K562 (cell line): ENCODE measurements at regions not wholly inside any gene's neighbourhood (a gene's known extent, or its start where the extent isn't known, plus 50 kb on each side); places are given as distances from the start of the nearest gene placed in this dataset.
A peak's percentile ranks its signal among the peaks of the same experiment; 100 is the strongest.

Experiments used
- ASH1L ChIP-seq: fragments of 450-650 bp; IDR thresholded peaks from 2 replicates; pipeline ENCODE4 v1.6.1; 2018; ENCODE audit warnings: borderline replicate concordance, mild to moderate bottlenecking, low read depth; ENCODE audit not compliant: partially characterized antibody
- DACH1 ChIP-seq: fragments of 450-650 bp; IDR thresholded peaks from 2 replicates; pipeline ENCODE4 v1.6.1; 2018; ENCODE audit not compliant: partially characterized antibody
- ELF4 ChIP-seq: fragments of 450-650 bp; formaldehyde crosslinking; IDR thresholded peaks from 2 replicates; pipeline ENCODE4 v1.4.0; 2022; ENCODE audit warnings: missing genetic modification characterization
- GTF2A2 ChIP-seq: IDR thresholded peaks from 2 replicates; pipeline ENCODE4 v1.6.1; 2016; ENCODE audit warnings: mild to moderate bottlenecking, missing genetic modification characterization, missing compliant biosample characterization
- JUN ChIP-seq, 2 experiments: sonication (generic) in 1 of 2; formaldehyde crosslinking in 1 of 2; IDR thresholded peaks; 2 replicates each; pipeline versions ENCODE4 v1.6.1 to v1.8.0; 2012 to 2022; ENCODE audit warnings: borderline replicate concordance in 2 of 2, mild to moderate bottlenecking in 2 of 2, improper control_type of control experiment in 1 of 2, low read depth in 1 of 2, low read length in 1 of 2, missing genetic modification reagents in 1 of 2
- NUFIP1 ChIP-seq: fragments of 450-650 bp; IDR thresholded peaks from 2 replicates; pipeline ENCODE4 v1.6.1; 2018; ENCODE audit not compliant: partially characterized antibody
- POLR2AphosphoS5 ChIP-seq: IDR thresholded peaks from 2 replicates; pipeline ENCODE4 v1.6.1; 2011; ENCODE audit warnings: mild to moderate bottlenecking, low read depth, low read length, moderate library complexity; ENCODE audit not compliant: control insufficient read depth, insufficient read depth
- ZNF165 ChIP-seq: fragments of 250-450 bp; sonication (Bioruptor Pico); IDR thresholded peaks from 2 replicates; pipeline ENCODE4 v1.4.0; 2020; ENCODE audit warnings: borderline replicate concordance
- ZNF197 ChIP-seq: fragments of 200-800 bp; sonication (Bioruptor generic); IDR thresholded peaks from 2 replicates; pipeline ENCODE4 v1.6.1; 2016; ENCODE audit warnings: low read depth, missing genetic modification characterization, missing compliant biosample characterization
- ZNF232 ChIP-seq: sonication (generic); formaldehyde crosslinking; IDR thresholded peaks from 2 replicates; pipeline ENCODE4 v1.8.0; 2022; ENCODE audit warnings: mild to moderate bottlenecking, missing genetic modification reagents
- ZNF780A ChIP-seq: fragments of 250-450 bp; sonication (Bioruptor Pico); IDR thresholded peaks from 2 replicates; pipeline ENCODE4 v1.5.0; 2021; ENCODE audit warnings: mild to moderate bottlenecking
- ZNF830 ChIP-seq: fragments of 250-450 bp; sonication (Bioruptor Pico); IDR thresholded peaks from 2 replicates; pipeline ENCODE4 v1.5.0; 2021; ENCODE audit warnings: mild to moderate bottlenecking
- TF ChIP-seq, protein P1 (sequence below): fragments of 250-450 bp; sonication (Bioruptor Pico); IDR thresholded peaks from 2 replicates; pipeline ENCODE4 v1.8.0; 2021; ENCODE audit warnings: moderate library complexity, mild to moderate bottlenecking, inconsistent platforms
- TF ChIP-seq, protein P2 (sequence below): fragments of 250-450 bp; sonication (Bioruptor Pico); IDR thresholded peaks from 2 replicates; pipeline ENCODE4 v1.4.0; 2020; ENCODE audit warnings: borderline replicate concordance
- TF ChIP-seq, protein P3 (sequence below): fragments of 450-650 bp; formaldehyde crosslinking; IDR thresholded peaks from 2 replicates; pipeline ENCODE4 v1.4.0; 2020; ENCODE audit warnings: mild to moderate bottlenecking, moderate library complexity
- TF ChIP-seq, protein P4 (sequence below): fragments of 250-450 bp; sonication (Bioruptor Pico); IDR thresholded peaks from 2 replicates; pipeline ENCODE4 v1.8.0; 2021; ENCODE audit warnings: mild to moderate bottlenecking, moderate library complexity
- TF ChIP-seq, protein P5 (sequence below): sonication (generic); formaldehyde crosslinking; IDR thresholded peaks from 2 replicates; pipeline ENCODE4 v1.8.0; 2023; ENCODE audit warnings: mild to moderate bottlenecking, missing genetic modification reagents
- TF ChIP-seq, protein P6 (sequence below): fragments of 250-450 bp; sonication (Bioruptor Pico); IDR thresholded peaks from 2 replicates; pipeline ENCODE4 v1.8.0; 2021; ENCODE audit warnings: borderline replicate concordance, mild to moderate bottlenecking, moderate library complexity; ENCODE audit not compliant: poor library complexity, severe bottlenecking

DNA sequence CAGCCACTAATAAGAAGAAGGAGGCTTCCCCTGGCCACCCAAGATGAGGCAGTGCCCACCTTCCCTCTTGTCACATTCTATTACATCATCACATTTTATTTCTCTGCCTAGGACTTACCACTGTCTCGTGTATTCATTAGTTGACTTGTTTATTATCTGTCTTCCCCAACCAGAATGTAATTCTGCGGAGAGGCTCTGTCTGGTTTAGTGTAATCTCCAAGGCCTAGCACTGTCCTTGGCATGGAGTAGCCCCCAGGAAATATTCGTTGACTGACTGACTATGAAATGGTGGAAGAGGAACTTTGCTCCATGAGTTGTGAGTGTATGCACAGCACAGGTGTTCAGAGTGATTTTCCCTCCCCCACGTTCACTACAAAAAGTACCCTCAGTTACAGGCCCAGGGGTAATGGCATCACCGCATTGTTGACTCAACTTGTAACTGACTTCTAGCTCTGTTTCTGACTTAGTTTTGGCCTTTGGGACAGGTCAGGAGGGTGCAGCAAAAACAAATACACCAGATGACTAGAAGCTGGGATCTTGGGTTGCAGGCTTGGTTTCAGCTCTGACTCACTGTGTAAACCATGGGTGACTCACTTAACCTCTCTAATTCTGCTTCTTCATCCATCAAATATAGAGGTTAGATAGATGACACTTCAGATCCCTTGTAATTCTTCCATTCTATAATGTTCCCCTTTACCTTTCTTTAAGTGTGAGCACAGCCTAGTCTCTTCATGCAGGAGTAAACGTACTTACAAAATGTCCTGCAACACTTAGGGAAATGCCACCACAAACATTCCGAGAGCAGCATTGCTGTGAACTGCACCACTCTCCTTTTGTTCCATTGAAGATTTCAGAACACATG is 229.7 kb downstream of the KCNRG start (continued):
- TF ChIP-seq ASH1L, result no peak
- no peak for TF ChIP-seq ZNF780A (CRISPR knock-in tag)
- no peak for TF ChIP-seq ZNF165 (CRISPR knock-in tag)
- TF ChIP-seq, protein P1, sequence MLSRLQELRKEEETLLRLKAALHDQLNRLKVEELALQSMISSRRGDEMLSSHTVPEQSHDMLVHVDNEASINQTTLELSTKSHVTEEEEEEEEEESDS (CRISPR knock-in tag), result no peak
- TF ChIP-seq ZNF830, result no peak
- TF ChIP-seq, protein P2, sequence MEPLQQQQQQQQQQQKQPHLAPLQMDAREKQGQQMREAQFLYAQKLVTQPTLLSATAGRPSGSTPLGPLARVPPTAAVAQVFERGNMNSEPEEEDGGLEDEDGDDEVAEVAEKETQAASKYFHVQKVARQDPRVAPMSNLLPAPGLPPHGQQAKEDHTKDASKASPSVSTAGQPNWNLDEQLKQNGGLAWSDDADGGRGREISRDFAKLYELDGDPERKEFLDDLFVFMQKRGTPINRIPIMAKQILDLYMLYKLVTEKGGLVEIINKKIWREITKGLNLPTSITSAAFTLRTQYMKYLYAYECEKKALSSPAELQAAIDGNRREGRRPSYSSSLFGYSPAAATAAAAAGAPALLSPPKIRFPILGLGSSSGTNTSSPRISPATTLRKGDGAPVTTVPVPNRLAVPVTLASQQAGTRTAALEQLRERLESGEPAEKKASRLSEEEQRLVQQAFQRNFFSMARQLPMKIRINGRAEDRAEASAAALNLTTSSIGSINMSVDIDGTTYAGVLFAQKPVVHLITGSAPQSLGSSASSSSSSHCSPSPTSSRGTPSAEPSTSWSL, result no peak
- no peak for TF ChIP-seq ZNF197 (CRISPR knock-in tag)
- no peak for TF ChIP-seq DACH1
- no peak for TF ChIP-seq GTF2A2
- no peak for TF ChIP-seq NUFIP1
- TF ChIP-seq, protein P3, sequence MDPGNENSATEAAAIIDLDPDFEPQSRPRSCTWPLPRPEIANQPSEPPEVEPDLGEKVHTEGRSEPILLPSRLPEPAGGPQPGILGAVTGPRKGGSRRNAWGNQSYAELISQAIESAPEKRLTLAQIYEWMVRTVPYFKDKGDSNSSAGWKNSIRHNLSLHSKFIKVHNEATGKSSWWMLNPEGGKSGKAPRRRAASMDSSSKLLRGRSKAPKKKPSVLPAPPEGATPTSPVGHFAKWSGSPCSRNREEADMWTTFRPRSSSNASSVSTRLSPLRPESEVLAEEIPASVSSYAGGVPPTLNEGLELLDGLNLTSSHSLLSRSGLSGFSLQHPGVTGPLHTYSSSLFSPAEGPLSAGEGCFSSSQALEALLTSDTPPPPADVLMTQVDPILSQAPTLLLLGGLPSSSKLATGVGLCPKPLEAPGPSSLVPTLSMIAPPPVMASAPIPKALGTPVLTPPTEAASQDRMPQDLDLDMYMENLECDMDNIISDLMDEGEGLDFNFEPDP (CRISPR knock-in tag), result no peak
- TF ChIP-seq, protein P4, sequence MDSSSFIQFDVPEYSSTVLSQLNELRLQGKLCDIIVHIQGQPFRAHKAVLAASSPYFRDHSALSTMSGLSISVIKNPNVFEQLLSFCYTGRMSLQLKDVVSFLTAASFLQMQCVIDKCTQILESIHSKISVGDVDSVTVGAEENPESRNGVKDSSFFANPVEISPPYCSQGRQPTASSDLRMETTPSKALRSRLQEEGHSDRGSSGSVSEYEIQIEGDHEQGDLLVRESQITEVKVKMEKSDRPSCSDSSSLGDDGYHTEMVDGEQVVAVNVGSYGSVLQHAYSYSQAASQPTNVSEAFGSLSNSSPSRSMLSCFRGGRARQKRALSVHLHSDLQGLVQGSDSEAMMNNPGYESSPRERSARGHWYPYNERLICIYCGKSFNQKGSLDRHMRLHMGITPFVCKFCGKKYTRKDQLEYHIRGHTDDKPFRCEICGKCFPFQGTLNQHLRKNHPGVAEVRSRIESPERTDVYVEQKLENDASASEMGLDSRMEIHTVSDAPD (CRISPR knock-in tag), result no peak
- TF ChIP-seq, protein P5, sequence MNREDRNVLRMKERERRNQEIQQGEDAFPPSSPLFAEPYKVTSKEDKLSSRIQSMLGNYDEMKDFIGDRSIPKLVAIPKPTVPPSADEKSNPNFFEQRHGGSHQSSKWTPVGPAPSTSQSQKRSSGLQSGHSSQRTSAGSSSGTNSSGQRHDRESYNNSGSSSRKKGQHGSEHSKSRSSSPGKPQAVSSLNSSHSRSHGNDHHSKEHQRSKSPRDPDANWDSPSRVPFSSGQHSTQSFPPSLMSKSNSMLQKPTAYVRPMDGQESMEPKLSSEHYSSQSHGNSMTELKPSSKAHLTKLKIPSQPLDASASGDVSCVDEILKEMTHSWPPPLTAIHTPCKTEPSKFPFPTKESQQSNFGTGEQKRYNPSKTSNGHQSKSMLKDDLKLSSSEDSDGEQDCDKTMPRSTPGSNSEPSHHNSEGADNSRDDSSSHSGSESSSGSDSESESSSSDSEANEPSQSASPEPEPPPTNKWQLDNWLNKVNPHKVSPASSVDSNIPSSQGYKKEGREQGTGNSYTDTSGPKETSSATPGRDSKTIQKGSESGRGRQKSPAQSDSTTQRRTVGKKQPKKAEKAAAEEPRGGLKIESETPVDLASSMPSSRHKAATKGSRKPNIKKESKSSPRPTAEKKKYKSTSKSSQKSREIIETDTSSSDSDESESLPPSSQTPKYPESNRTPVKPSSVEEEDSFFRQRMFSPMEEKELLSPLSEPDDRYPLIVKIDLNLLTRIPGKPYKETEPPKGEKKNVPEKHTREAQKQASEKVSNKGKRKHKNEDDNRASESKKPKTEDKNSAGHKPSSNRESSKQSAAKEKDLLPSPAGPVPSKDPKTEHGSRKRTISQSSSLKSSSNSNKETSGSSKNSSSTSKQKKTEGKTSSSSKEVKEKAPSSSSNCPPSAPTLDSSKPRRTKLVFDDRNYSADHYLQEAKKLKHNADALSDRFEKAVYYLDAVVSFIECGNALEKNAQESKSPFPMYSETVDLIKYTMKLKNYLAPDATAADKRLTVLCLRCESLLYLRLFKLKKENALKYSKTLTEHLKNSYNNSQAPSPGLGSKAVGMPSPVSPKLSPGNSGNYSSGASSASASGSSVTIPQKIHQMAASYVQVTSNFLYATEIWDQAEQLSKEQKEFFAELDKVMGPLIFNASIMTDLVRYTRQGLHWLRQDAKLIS (CRISPR knock-in tag), result no peak
- no peak for TF ChIP-seq ZNF232 (CRISPR knock-in tag)
- TF ChIP-seq, protein P6, sequence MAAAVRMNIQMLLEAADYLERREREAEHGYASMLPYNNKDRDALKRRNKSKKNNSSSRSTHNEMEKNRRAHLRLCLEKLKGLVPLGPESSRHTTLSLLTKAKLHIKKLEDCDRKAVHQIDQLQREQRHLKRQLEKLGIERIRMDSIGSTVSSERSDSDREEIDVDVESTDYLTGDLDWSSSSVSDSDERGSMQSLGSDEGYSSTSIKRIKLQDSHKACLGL (CRISPR knock-in tag), result no peak
- no peak for TF ChIP-seq ELF4 (CRISPR knock-in tag)
- peak; percentile 97 for TF ChIP-seq JUN (IDR thresholded peaks at IDR 0.05; ENCODE audit: borderline replicate concordance, low read depth, low read length)
- TF ChIP-seq JUN (CRISPR knock-in tag; IDR thresholded peaks at IDR 0.05; ENCODE audit: borderline replicate concordance), result no peak
- no peak for TF ChIP-seq POLR2AphosphoS5
